ENCODE measurements at regions not wholly inside any gene's neighbourhood (a gene's known extent, or its start where the extent isn't known, plus 50 kb on each side); places are given as distances from the start of the nearest gene placed in this dataset.
"Not testable (repeated sequence)": the region's sequence is repeated elsewhere in the genome, so short reads cannot be mapped to it uniquely, and the experiment has no call there.

DNA sequence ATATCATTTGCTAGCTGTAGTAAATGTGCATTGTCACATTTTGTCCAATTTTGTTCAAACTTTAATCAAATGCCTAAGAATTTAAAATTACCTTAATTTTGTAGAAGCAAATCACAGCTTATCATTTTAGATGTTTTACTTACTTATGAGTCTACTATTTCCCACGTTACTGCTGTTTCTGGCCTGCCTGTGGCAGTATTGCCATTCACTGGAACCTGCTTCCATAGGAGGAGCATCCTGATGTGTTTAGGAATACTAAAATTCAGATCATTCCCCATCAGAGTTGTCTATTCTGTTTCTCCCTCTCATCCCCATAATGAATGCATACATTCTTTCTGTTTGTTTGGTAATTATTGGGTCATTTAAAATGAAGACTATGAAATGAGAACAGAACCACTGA is 119.5 kb upstream of the SNRPN start:
- DNase-seq (ENCODE audit: low read depth in 2 of 2), result no peak

- DNase-seq (ENCODE audit: low read depth in 2 of 2), result no peak
These were observed 106.7 kb upstream of the SNRPN start for GRCh38 chr15:24848050-24848449.

GRCh38 chr15:24856397-24857390 is 98.1 kb upstream of the SNRPN start:
- DNase-seq (ENCODE audit: low read depth in 2 of 2), result no peak

GRCh38 chr15:24857763-24858162 is 97.0 kb upstream of the SNRPN start:
- DNase-seq (ENCODE audit: low read depth in 2 of 2), result no peak

DNA sequence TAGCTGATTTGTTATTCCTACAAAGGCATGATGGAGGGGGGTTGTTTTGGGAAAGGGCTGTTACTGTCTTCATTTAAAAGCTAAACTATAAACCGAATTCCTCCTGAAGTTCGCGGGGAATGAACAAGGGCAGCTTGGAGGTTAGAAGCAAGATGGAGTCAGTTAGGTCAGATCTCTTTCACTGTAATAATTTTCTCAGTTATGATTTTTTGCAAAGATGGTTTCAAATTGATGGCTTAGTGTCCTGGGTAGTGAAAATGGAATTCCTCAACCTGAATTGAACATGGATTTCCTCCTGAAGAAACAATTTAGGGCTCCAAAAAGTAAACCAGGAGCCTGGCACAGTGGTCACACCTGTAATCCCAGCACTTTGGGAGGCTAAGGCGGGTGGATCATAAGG is 96.6 kb upstream of the SNRPN start:
- DNase-seq (ENCODE audit: low read depth in 2 of 2), result not testable (repeated sequence)

DNA sequence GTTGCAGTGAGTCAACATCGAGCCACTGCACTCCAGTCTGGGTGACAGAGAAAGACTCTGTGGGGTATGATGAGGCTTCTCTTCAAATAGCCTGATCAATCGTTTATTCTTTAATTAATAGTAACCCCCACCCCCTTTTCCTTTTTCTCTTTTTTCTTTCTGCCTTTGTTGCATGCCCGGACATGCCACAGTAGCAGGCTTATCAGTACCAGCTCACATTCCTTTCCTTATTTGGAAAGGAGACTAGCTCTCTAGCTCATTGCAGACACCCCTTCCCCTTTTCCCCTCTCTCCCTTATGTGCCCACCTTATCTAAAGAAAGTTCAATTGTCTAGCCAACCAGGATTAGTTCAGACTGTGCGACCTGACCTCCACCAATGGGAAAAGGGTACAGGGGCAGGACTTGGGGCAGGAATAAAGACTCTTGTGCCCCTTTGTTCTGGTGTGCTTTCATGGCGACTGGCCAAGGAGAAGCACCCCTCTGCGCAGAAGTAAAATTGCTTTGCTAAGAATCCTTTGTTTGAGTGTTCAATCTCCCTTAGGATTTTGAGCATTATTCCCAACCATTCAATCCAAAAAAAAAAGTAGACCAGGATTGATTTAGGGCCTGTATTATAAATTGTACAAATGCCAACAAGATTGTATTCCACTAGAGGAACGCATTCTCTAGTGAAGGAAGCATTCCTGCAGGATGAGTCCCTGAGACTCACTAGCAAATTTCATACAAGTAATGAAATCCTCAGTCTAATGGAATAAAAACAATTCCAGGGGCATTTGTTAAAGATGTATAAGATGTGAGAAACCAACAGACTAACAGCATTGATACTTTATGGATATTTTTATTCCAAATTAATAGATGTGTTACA is 95.8 kb upstream of the SNRPN start:
- DNase-seq (ENCODE audit: low read depth in 2 of 2), result no peak

- DNase-seq (ENCODE audit: low read depth in 2 of 2), result no peak
These were observed 93.6 kb upstream of the SNRPN start for GRCh38 chr15:24861014-24861690.

GRCh38 chr15:24862726-24863521 is 91.9 kb upstream of the SNRPN start:
- no peak for DNase-seq (ENCODE audit: low read depth in 2 of 2)

- DNase-seq (ENCODE audit: low read depth in 2 of 2), result no peak
These were observed 89.5 kb upstream of the SNRPN start for GRCh38 chr15:24865303-24865702.

GRCh38 chr15:24877174-24877573 is 77.6 kb upstream of the SNRPN start:
- DNase-seq (ENCODE audit: low read depth in 2 of 2), result no peak

GRCh38 chr15:24878153-24878552 is 76.6 kb upstream of the SNRPN start:
- DNase-seq (ENCODE audit: low read depth in 2 of 2), result peak in 1 of 2 experiments; percentile 0

DNA sequence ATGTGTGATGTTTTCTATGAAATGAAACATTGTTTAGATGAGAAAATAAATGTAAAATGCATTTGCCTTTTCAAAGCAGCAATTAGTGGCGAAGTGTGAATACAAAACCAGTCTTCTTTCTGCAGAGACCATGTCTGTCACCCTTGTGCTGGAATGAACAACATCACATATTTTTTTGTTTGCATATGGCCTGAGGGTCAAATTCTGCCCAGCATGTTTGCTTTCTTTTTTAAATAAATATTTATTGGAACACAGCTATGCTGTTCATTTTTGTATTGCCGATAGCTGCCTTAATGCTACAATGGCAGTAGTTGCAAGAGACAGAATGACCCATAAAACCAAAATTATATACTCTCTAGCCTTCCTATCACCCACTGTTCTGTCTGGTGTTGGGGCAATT is 75.3 kb upstream of the SNRPN start:
- DNase-seq (ENCODE audit: low read depth in 2 of 2), result no peak

GRCh38 chr15:24880663-24881062 is 74.1 kb upstream of the SNRPN start:
- DNase-seq (ENCODE audit: low read depth in 2 of 2), result no peak

DNA sequence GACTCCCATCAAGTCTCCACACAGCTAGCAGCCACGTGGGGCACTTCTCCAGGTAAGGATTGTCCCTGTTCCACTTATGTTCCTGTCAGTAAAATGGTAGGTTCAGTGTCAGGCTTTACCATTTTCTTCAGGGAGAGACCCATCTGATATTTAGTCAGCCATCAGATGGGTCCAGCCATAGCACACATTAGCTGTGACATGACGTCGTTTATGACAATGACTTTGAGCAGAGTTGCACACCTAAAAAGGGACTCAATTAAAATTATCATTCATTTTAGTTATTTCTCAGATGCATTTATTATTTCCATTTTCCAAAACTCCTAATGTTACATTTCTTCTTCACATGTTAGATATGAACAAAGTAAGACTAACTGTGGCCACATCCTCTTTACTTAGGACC is 68.2 kb upstream of the SNRPN start:
- DNase-seq (ENCODE audit: low read depth in 2 of 2), result no peak

- DNase-seq (ENCODE audit: low read depth in 2 of 2), result no peak
These were observed 56.0 kb upstream of the SNRPN start for GRCh38 chr15:24898715-24899272.

DNA sequence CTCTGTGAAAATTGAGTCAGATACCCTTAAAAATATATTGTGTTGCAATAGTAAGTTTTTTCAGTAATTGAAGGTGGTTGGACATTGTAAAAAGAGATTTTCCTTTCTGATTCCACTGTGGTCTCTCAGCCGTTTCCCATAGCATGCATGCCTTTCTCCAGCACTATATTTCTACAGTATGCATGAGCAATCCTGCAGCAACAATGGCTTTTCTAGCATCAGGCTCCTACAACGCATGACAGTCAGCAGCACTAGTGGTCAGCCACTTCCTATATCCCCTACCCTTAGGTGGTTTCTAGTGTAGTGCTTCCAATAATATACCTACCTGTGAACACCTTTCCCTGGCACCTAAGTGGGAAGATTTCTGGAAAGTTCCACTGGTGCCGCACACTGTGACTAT is 55.4 kb upstream of the SNRPN start:
- no peak for DNase-seq (ENCODE audit: low read depth in 2 of 2)

GRCh38 chr15:24899795-24900194 is 55.0 kb upstream of the SNRPN start:
- no peak for DNase-seq (ENCODE audit: low read depth in 2 of 2)

- no peak for DNase-seq (ENCODE audit: low read depth in 2 of 2)
These were observed 53.4 kb upstream of the SNRPN start for GRCh38 chr15:24901409-24901808.

All from stimulated activated CD4-positive, alpha-beta T cell treated with anti-CD3 and anti-CD28 coated beads, Interleukin-12 subunit alpha, Interleukin-12 subunit beta, amount 100 ng/mL, for 24 hours (primary cell).